SH-SY5Y (cell line): ENCODE measurements at regions not wholly inside any gene's neighbourhood (a gene's known extent, or its start where the extent isn't known, plus 50 kb on each side); places are given as distances from the start of the nearest gene placed in this dataset.

Experiments
- GATA2 ChIP-seq: IDR thresholded peaks from 2 replicates; pipeline ENCODE4 v1.6.1; 2011; ENCODE audit warnings: mild to moderate bottlenecking, low read depth, low read length
- GATA3 ChIP-seq: IDR thresholded peaks from 2 replicates; pipeline ENCODE4 v1.6.1; 2011; ENCODE audit warnings: low read depth, mild to moderate bottlenecking, low read length, moderate library complexity

- TF ChIP-seq GATA3 (no peak), GATA2 (no peak)
These were observed 218.7 kb upstream of the BCOR start for GRCh38 chrX:40316502-40316901.

- TF ChIP-seq GATA3 = no peak
- TF ChIP-seq GATA2 = no peak
These were observed 216.3 kb upstream of the BCOR start for GRCh38 chrX:40314070-40314469.

DNA sequence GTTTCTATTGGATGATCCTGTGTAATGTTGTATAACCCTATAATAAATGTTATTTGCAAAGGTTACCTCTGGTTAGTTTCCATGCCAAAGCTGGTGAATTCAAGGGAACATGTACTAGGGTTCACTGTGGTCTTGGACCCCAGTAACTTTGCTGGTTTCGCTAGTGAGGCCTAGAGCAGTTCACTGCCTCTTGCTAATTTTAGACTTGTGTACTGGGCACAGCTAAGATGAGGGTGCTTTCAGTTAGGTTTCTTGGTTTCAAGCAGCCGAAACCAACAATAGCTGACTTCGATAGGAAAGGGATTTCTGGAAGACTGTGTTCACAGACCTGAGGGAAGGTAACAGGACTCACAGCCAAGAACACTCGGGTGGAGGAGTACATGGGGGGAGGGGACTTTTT lies 215.5 kb upstream of the BCOR start:
- TF ChIP-seq GATA2 = no peak
- no peak for TF ChIP-seq GATA3

- no peak for TF ChIP-seq GATA2
- no peak for TF ChIP-seq GATA3
These were observed 212.7 kb upstream of the BCOR start for GRCh38 chrX:40310447-40310846.

DNA sequence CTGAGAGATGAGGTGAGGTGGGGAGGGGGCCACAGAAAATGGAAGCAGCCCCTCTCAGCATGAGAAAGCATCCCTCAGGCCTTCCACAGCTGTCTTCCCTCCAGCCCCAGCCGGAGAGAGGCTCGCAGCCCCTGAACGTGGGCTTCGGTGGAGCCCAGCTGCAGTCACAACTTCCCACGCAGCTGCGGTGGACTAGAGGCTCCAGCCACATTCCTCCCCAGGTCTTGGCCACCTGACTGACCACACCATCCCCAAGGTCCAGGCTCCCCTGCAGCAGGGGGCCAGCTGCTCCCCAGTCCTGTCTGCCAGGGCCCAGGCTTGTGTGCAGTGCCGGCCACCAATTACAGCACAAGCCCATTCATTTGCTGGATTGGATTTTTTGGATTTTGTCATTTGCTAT lies 212.3 kb upstream of the BCOR start:
- TF ChIP-seq GATA3 (no peak), GATA2 (no peak)

- TF ChIP-seq GATA3 (no peak), GATA2 (no peak)
These were observed 210.1 kb upstream of the BCOR start for GRCh38 chrX:40307871-40308270.

DNA sequence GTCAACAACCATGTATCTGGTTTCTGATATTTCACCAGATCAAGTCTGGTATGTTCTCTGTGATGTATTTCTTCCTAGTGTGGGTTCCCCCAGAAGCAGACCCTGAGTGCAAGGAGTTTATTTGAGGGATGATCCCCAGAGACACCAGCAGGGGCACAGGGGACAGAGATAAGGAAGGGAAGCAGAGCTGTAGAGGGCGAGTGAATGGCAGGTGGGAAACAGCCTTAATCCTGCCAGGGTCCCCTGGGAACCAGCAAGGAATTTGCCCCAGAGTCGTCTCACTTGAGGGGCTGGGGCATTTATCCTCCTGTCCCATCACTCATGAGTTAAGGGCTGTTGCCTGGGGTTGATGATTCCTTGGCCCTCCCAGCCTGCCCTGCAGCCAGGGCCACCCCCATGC lies 206.4 kb upstream of the BCOR start:
- TF ChIP-seq GATA2 = no peak
- TF ChIP-seq GATA3 = no peak

DNA sequence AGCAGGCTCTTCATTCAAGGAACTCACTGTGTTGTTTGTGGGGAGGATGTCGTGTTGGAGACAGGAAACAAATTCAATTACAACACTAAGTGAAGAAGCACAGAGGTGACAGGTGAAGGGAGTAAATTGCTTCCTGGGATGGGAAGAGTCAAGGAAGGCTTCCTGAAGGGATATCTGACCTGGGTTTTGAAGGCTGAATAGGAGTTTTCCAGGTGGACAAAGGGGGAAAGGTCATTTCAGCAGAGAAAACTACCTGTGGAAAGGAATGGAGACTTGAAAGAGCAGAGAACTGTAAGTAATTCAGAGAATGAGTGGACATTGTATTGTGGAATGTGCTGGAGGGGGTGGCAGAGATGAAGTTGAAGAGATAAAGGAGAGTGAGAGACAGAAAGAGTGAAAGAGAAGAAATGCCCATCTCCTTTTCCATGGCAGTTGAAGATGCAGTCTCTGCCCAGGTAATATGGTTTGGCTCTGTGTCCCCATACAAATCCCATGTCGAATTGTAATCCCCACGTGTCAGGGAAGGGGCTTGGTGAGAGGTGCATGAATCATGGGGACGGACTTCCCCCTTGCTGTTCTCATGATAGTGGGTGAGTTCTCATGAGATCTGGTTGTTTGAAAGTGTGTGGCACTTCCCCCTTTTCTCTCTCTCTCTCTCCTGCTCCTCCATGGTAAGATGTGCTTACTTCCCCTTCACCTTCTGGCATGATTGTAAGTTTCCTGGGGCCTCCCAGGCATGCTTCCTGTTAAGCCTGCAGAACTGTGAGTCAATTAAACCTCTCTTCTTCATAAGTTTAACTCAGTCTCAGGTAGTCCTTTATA lies 205.7 kb upstream of the BCOR start:
- TF ChIP-seq GATA3 (no peak), GATA2 (no peak)

DNA sequence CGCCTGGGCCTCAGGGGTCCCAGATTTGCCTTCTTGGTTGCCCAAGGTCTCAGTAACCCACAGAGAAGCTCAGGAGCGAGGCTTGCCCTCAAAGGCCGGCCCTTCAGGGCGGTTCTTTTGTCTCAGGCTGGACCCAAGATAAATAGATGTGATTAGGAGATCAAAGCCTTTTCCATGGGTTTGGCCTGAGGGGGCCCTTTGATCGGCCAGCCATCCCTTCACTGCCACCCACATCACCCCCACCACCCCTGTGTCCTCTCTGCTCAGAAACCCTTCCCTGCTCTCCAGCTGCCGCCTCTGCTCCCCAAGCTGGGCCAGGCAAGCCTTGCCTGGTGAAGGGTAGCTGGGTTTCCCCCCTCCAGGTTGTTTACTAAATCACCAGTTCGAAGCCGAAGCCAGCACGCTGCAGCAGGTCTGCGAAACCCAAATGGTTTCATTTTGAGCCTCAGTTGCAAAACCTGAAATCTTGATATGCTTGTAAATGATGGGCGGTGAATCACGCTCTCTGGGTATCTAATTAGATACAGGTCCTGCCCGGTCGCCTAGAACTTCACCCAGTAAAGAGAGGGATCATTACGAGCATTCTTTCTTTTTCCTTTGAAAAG lies 202.6 kb upstream of the BCOR start:
- no peak for TF ChIP-seq GATA2

DNA sequence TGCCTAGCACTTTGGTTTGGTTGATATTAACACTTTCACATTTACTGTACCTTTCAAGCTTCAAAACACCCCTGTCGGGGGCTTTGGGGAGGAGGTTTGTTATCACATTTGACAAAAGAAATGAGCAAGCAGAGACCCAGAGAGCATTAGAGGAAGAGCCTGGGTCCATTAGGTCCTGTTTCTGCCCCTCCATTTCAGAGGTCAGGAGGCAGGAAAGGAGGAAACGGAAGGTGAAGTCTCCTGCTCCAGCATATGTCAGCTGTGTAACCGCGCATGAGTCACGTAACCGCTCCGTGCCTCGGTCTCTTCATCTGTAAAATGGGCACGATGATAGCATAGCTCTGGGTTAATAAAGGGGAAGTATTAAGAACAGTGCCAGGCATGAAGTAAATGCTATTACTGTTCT lies 201.9 kb upstream of the BCOR start:
- TF ChIP-seq GATA2 (no peak), GATA3 (no peak)

GRCh38 chrX:40298572-40299479 lies 201.1 kb upstream of the BCOR start:
- TF ChIP-seq GATA2 (no peak), GATA3 (no peak)

DNA sequence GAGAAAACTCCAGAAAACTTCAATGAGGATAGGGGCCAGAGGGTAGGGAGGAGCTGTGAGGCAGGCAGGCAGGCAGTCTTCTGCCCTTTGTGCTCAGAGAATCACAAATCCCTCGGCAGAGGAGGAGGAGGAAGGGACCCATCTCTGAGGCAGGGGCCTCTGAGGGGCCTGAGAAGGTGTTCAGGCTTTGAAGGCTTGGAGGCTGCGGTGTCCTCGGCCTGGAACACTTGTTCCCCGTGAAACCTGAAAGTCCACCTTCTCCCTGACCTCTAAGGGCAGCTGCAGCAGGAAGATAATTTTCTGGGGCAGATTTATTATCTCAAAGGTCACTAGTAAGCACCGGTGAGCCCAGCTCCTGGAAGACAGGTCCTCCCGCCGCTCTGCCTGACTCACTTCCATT lies 200.3 kb upstream of the BCOR start:
- no peak for TF ChIP-seq GATA3
- no peak for TF ChIP-seq GATA2

DNA sequence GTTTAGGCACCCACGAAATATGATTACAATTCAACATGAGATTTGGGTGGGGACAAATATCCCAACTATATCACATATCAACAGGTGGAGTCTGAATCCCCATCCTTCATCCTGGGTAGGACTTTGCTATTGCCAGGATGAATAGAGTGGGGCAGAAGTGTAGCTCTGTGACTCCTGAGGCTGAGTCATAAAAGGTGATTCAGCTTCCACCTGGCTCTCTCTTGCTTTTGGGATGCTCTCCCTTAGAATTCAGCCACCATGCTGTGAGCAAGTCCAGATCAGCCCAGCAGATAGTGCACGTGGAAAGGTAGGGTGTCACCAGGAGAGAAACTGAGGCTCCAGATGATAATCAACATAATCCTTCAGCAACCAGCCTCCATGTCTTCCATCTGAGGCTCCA lies 193.8 kb upstream of the BCOR start:
- TF ChIP-seq GATA3 = no peak
- no peak for TF ChIP-seq GATA2

- TF ChIP-seq GATA3 (no peak), GATA2 (no peak)
These were observed 192.8 kb upstream of the BCOR start for GRCh38 chrX:40290517-40290916.
